CD14-positive monocyte (primary cell): ENCODE measurements at regions not wholly inside any gene's neighbourhood (a gene's known extent, or its start where the extent isn't known, plus 50 kb on each side); places are given as distances from the start of the nearest gene placed in this dataset.

ENCODE experiments used
- DNase-seq, 3 donors: peaks; one replicate each; pipeline ENCODE4 v3.0.0-alpha.2; 2011 to 2022
- H2AFZ ChIP-seq: 2 replicates; pipeline ENCODE4 v1.6.0; 2012; ENCODE audit warnings: mild to moderate bottlenecking, low read depth, low read length, inconsistent platforms; ENCODE audit not compliant: insufficient read depth, poor library complexity, severe bottlenecking
- H3K27ac ChIP-seq, 2 donors: 1 replicate in 1 of 2; 2 replicates in 1 of 2; pipeline ENCODE4 v1.5.1; 2012 to 2013; ENCODE audit warnings: low read length in 2 of 2, control low read depth in 1 of 2, inconsistent platforms in 1 of 2, low read depth in 1 of 2, mild to moderate bottlenecking in 1 of 2
- H3K27me3 ChIP-seq, 2 donors: one replicate each; pipeline versions ENCODE4 v1.6.0 to v1.6.1; 2011 to 2013; ENCODE audit warnings: low read length in 2 of 2; ENCODE audit not compliant: control insufficient read depth in 2 of 2, insufficient read depth in 2 of 2
- H3K36me3 ChIP-seq, 2 donors: replicated peaks in 1 of 2; 1 replicate in 1 of 2; 2 replicates in 1 of 2; pipeline versions ENCODE4 v1.5.1 to v1.6.1; 2012 to 2013; ENCODE audit warnings: low read length in 2 of 2, control low read depth in 1 of 2, inconsistent platforms in 1 of 2, mild to moderate bottlenecking in 1 of 2; ENCODE audit not compliant: insufficient read depth in 2 of 2, control insufficient read depth in 1 of 2
- H3K4me1 ChIP-seq, 2 donors: 1 replicate in 1 of 2; 2 replicates in 1 of 2; pipeline versions ENCODE4 v1.5.1 to v1.6.1; 2012 to 2013; ENCODE audit warnings: low read length in 2 of 2, control low read depth in 1 of 2, inconsistent platforms in 1 of 2, mild to moderate bottlenecking in 1 of 2, moderate library complexity in 1 of 2; ENCODE audit not compliant: insufficient read depth in 2 of 2, control insufficient read depth in 1 of 2
- H3K4me2 ChIP-seq: replicated peaks from 2 replicates; pipeline ENCODE3; 2012; ENCODE audit warnings: low read length, moderate library complexity, mild to moderate bottlenecking; ENCODE audit not compliant: poor library complexity, severe bottlenecking; ENCODE audit errors: extremely low read depth
- H3K4me3 ChIP-seq, 3 experiments: fragments of 200-600 bp in 1 of 3; sonication (generic) in 1 of 3; replicated peaks in 1 of 3; 1 replicate in 2 of 3; 2 replicates in 1 of 3; pipeline ENCODE4 v1.5.1; 2011 to 2013; ENCODE audit warnings: low read length in 3 of 3, mild to moderate bottlenecking in 3 of 3, control low read depth in 2 of 3, low read depth in 2 of 3, inconsistent platforms in 1 of 3, moderate library complexity in 1 of 3
- H3K79me2 ChIP-seq: 2 replicates; pipeline ENCODE4 v1.6.0; 2012; ENCODE audit warnings: mild to moderate bottlenecking, control low read depth, inconsistent platforms, low read length, moderate library complexity; ENCODE audit not compliant: insufficient read depth
- H3K9ac ChIP-seq: 2 replicates; pipeline ENCODE4 v1.6.0; 2017; ENCODE audit warnings: low read length, mild to moderate bottlenecking; ENCODE audit not compliant: insufficient read depth, poor library complexity, severe bottlenecking
- H3K9me3 ChIP-seq, 2 donors: replicated peaks in 1 of 2; 1 replicate in 1 of 2; 2 replicates in 1 of 2; pipeline versions ENCODE4 v1.5.1 to v1.6.1; 2012 to 2013; ENCODE audit warnings: low read length in 2 of 2, control low read depth in 1 of 2; ENCODE audit not compliant: control insufficient read depth in 1 of 2, insufficient read depth in 1 of 2
- H4K20me1 ChIP-seq: 2 replicates; pipeline ENCODE4 v1.6.0; 2012; ENCODE audit warnings: mild to moderate bottlenecking, low read length, control low read depth, moderate library complexity; ENCODE audit not compliant: insufficient read depth
- H3K27ac Mint-ChIP-seq, 7 donors: one replicate each; pipeline ENCODE4 v1.8.0; 2020; ENCODE audit warnings: mild to moderate bottlenecking in 7 of 7, mixed read lengths in 7 of 7, moderate library complexity in 6 of 7, inconsistent platforms in 2 of 7
- H3K27me3 Mint-ChIP-seq, 3 donors: one replicate each; pipeline ENCODE4 v1.8.0; 2021 to 2022; ENCODE audit warnings: low read depth in 3 of 3, mild to moderate bottlenecking in 3 of 3, mixed read lengths in 3 of 3, moderate library complexity in 3 of 3, inconsistent platforms in 1 of 3
- H3K36me3 Mint-ChIP-seq, 2 donors: one replicate each; pipeline ENCODE4 v1.8.0; 2020; ENCODE audit warnings: mixed read lengths in 2 of 2, inconsistent platforms in 1 of 2, mild to moderate bottlenecking in 1 of 2
- H3K4me1 Mint-ChIP-seq: one replicate; pipeline ENCODE4 v1.8.0; 2020; ENCODE audit warnings: mild to moderate bottlenecking, mixed read lengths
- H3K4me3 Mint-ChIP-seq, 2 donors: one replicate each; pipeline ENCODE4 v1.8.0; 2020; ENCODE audit warnings: mild to moderate bottlenecking in 2 of 2, mixed read lengths in 2 of 2, moderate library complexity in 1 of 2
- H3K9me3 Mint-ChIP-seq, 7 donors: one replicate each; pipeline ENCODE4 v1.8.0; 2020 to 2022; ENCODE audit warnings: mixed read lengths in 7 of 7, mild to moderate bottlenecking in 6 of 7, moderate library complexity in 6 of 7, inconsistent platforms in 2 of 7
- CTCF ChIP-seq: fragments of 200-600 bp; IDR thresholded peaks from one replicate; pipeline ENCODE4 v1.8.0; 2022; ENCODE audit warnings: antibody characterized with exemption, mild to moderate bottlenecking
- WGBS: methylation state at CpG from one replicate; pipeline ENCODE4 v1.1.5; 2013; ENCODE audit warnings: missing lambda C conversion rate; ENCODE audit not compliant: insufficient coverage; 5-methylcytosine and 5-hydroxymethylcytosine counted together
- intact Hi-C, 2 donors: fragments of 100-400 bp; cut with micrococcal nuclease; formaldehyde crosslinking; loops; one replicate each; pipeline versions ENCODE4 v1.15.0 to v1.15.1; 2023

GRCh38 chr2:156145469-156145868, 187.1 kb downstream of the NR4A2 start:
- no peaks in the 10 kb centered on the region for H3K4me1 Mint-ChIP-seq
- Histone ChIP-seq H2AFZ (no peak overlapping the region), H3K36me3 (no peaks in the 10 kb centered on the region), H3K9me3 (no peaks in the 10 kb centered on the region), H3K4me3 (no peak overlapping the region), H4K20me1 (no peaks in the 10 kb centered on the region), H3K4me2 (no peak overlapping the region), H3K27me3 (no peaks in the 10 kb centered on the region), H3K4me1 (no peaks in the 10 kb centered on the region), H3K27ac (no peak overlapping the region), H3K9ac (no peak overlapping the region), H3K79me2 (no peaks in the 10 kb centered on the region)
- H3K9me3 Mint-ChIP-seq = peaks cover 0 to 4% (median 3%) of the 10 kb centered on the region in 7 donors
- no peak for TF ChIP-seq CTCF
- no peak for DNase-seq
- intact Hi-C loops = no loop called here
- no peak overlapping the region for H3K27ac Mint-ChIP-seq
- no peaks in the 10 kb centered on the region for H3K36me3 Mint-ChIP-seq
- H3K4me3 Mint-ChIP-seq = no peak overlapping the region
- no peaks in the 10 kb centered on the region for H3K27me3 Mint-ChIP-seq
- WGBS = no CpG with 5 or more reads among the region's 3 CpGs

- WGBS = 75% methylated on average over 2 of the region's 4 CpGs
- no peak for DNase-seq
- H3K36me3 Mint-ChIP-seq = no peaks in the 10 kb centered on the region
- no peak overlapping the region for H3K27ac Mint-ChIP-seq
- H3K4me1 Mint-ChIP-seq = no peaks in the 10 kb centered on the region
- H3K4me3 Mint-ChIP-seq = no peak overlapping the region
- H3K27ac ChIP-seq = no peak overlapping the region
- no peaks in the 10 kb centered on the region for H3K79me2 ChIP-seq
- H3K9ac ChIP-seq = no peak overlapping the region
- no peaks in the 10 kb centered on the region for H3K36me3 ChIP-seq
- H3K9me3 Mint-ChIP-seq = peaks cover 0 to 2% (median 0%) of the 10 kb centered on the region in 7 donors
- H3K9me3 ChIP-seq = no peaks in the 10 kb centered on the region
- no peaks in the 10 kb centered on the region for H3K27me3 ChIP-seq
- H3K4me3 ChIP-seq = no peak overlapping the region
- no peaks in the 10 kb centered on the region for H4K20me1 ChIP-seq
- intact Hi-C loops = no loop called here
- H2AFZ ChIP-seq = no peak overlapping the region
- H3K4me2 ChIP-seq = no peak overlapping the region
- no peak for TF ChIP-seq CTCF
- H3K27me3 Mint-ChIP-seq = no peaks in the 10 kb centered on the region
- no peaks in the 10 kb centered on the region for H3K4me1 ChIP-seq
Observed at GRCh38 chr2:156136566-156136965, 196.0 kb downstream of the NR4A2 start.
